ENCODE measurements at regions not wholly inside any gene's neighbourhood (a gene's known extent, or its start where the extent isn't known, plus 50 kb on each side); places are given as distances from the start of the nearest gene placed in this dataset.

DNA sequence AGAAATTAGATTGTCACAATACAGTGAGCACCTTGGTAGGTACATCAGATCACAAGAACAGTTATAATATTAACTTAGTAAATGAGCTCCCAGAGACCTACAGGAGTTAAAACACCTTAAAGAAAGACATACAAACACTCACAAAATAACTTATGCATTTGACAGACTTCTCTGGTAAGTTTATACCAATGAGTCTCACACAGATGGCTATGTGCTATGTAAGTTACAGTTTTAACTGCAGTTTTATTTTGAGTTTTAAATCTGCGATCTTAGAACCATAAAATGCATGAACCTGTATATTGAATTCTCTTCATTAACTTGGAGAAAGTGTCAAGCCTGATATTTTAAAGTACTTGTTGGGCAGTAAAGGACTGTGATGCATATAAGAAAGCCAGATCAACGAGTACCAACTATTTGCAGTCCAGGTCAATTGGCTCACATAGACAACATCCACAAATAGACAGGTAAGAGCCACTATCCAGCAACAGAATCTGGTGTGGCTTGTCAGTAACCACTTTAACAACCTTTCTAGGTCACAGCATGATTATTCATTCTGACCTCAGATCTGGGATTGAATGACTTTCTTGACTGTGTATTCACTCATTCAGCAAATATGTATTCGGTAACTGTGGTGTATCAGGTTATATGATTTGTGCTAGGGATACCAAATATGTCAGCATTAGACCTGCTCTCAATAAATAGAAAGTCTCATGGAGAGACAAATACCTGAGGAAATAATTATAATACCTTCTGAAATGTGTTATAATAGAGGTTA lies 856.6 kb upstream of the MGAT4C start:
- no peak for DNase-seq (ENCODE audit: low spot score)

GRCh38 chr12:87107766-87108165 lies 851.6 kb upstream of the MGAT4C start:
- no peak for DNase-seq (ENCODE audit: low spot score)

DNA sequence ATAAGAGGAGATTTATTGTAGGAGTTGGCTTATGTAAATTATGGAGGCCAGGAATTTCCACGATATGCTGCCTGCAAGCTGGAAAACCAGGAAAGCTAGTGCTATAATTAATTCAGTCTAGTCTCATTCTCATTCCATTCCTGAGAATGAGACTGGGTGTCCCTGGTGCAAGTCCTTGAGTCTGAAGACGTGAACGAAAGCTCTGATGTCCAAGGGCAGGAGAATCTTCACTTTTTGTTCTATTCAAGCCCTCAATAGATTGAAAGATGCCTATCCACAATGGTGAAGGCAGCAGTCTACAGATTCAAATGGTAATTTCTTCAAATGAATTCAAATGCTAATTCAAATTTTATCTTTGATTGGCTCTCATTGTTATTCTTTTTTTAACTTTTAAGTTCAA lies 851.1 kb upstream of the MGAT4C start:
- DNase-seq (ENCODE audit: low spot score): no peak

DNA sequence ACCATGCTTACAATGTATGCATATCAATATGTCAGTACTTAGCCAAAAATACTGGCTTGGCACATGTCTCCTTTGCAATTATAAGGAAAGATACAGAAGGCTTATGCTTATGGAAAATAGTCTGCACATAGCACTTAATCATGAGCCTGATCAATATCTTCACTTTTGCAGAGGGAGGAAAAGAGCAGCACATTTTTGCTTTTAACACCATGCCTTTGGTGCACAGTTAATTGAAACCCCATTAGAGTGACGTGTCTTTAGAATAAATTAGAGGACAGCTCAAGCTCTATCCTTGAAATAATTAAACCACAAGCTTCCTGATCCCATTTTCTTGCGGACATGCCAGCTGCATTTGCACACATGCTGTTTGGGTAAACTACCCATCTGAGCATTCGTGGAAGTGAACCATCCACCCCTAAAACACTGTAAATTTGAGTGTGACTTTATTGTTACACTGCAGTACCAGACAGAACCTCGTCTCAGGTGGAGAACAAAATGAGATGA lies 839.9 kb upstream of the MGAT4C start:
- DNase-seq (ENCODE audit: low spot score): no peak

DNA sequence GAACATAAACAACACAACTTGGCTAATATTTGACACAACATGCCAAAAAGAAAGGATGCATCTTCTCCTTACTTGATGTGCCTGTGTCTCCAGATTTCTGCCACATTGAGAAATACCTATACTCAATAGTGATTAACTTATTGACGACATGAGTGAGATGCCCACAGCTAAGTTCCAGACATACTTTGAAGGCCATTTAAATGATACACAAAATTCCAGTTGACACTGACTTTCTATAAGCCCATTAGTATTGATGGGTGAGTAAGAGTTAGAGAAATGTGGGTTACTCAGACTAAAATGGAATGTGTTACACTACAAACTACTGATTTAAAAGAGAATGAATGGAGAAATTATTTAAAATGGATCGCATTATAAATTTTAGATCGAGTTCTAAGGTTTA lies 838.2 kb upstream of the MGAT4C start:
- no peak for DNase-seq (ENCODE audit: low spot score)

- DNase-seq (ENCODE audit: low spot score): no peak
Measured at GRCh38 chr12:87092421-87092820, 836.2 kb upstream of the MGAT4C start.

DNA sequence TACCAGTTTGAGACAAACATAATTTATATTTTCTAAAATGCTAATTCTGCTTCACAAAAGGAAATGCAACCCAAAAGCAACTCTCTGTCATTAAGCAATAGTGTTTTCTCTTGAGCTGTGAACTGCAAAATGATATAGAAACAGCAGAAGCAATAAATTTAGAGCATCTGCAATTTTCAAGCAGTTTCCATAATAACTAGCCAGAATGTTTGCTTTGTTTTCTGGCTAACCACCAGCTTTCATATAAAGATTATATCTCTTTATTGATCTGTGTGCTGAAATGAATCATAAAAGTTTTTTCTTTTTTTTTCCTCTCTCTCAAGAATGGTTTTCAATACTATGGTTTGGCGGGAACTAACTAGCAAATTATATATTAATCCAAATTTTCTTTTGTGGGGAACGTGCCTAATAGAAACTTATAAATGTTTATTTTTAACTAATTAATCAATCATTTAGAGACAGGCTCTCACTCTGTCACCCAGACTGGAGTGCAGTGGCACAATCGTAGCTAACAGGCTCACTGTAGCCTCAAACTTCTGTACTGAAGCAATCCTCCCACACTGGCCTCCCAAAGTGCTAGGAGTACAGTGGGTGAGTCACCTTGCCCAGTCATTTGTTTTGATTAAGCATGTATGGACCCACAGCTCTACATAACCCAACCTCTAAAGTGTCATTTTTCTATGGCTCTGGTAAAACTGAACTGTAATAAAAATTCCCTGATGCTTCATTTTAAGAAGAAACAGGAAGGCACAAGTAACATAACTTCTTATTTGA lies 830.1 kb upstream of the MGAT4C start:
- no peak for DNase-seq (ENCODE audit: low spot score)

DNA sequence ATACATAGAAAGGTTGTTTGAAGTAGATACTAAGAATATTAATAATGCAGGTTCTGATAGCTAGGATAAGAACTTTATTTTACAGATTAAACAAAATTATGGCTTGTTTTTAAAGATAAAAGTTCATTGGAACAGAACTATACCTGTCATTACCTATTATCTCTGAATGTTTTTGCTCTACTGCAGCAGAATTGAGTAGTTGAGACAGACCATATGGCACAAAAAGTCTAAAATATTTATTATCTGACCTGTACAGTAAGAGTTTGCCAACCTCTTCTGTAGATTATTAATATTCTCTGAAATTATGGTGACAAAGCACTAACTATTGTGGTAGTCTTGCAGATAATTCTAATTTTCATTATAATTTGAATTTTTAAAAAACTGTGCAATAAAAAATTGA lies 829.1 kb upstream of the MGAT4C start:
- DNase-seq (ENCODE audit: low spot score): no peak

DNA sequence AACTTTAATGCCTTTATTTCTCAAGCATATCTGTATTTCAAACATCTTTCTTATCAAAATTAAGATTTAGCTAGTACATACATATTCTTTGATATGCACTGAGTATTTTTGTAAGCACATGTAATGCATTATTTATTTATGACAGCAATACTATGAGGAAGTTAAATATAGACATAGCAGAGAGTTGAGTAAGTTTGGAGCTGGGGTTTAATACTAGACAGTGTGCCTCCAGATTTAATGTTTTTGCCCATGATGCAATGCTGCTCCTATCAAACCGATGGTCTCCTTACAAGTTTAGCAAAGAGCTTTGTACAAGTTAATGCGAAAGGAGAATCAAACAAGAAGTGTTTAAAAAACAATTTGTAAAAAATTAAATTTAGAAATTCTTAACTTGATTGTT lies 826.6 kb upstream of the MGAT4C start:
- DNase-seq (ENCODE audit: low spot score): peak; percentile 43

DNA sequence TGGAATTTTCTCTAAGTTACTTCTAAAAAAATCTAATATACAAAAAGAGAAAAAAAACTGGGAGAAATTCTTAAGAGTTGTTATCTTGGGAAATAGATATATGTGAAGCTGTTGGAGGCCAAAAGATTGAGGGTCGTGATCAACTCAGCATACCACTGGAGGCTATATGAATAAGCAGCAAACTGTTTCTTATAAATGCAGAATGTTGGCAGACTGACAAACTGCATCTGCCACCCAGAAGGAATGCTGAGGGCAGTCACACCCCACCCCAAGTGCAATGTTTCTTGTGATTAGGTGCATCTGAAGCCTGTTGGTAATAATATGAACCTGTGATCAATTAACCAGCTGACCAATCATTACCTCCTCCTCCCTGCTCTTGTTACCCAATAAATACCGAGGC lies 818.6 kb upstream of the MGAT4C start:
- DNase-seq (ENCODE audit: low spot score): no peak

DNA sequence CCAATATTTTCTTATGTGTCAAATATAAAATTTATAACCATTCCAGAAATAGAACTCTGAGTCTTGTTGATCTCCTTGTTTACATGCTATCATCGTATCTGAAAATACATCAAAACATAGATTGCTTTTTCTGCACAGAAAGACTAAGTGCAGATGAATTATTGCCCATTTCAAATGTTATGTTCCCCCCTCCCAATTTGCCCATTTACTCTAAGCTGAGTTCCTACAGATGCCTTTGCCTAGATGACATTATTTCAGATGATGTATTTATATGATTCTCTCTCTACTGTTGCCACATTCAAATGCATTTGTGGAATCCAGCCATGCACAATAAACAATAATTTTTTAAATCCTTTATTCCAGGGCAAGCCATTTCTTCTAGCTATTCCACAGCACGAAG lies 810.1 kb upstream of the MGAT4C start:
- no peak for DNase-seq (ENCODE audit: low spot score)

DNA sequence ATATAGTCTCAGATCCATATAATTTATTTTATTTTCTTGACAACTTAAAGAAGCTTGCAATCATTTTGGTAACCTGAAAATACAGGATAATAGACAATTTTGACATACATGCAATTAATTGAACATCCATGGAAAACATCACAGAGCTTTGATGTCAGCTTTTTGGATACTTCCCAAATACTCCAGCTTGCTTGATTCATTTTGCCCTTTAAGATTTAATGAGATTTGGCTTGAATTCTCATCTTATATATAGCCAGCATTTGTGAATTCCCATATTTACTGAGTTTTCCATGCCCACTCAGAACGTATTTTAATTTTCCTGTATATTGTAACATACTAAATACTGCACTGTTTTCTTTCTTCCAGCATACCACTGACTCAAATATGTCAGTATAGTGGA lies 803.0 kb upstream of the MGAT4C start:
- DNase-seq (ENCODE audit: low spot score): no peak

GRCh38 chr12:87054226-87054625 lies 798.0 kb upstream of the MGAT4C start:
- peak; percentile 54 for DNase-seq (ENCODE audit: low spot score)

- DNase-seq (ENCODE audit: low spot score): no peak
Measured at GRCh38 chr12:87051621-87052020, 795.4 kb upstream of the MGAT4C start.

GRCh38 chr12:87047691-87048090 lies 791.5 kb upstream of the MGAT4C start:
- DNase-seq (ENCODE audit: low spot score): no peak

- peak; percentile 58 for DNase-seq (ENCODE audit: low spot score)
Measured at GRCh38 chr12:87039536-87039935, 783.3 kb upstream of the MGAT4C start.

GRCh38 chr12:87038098-87038497 lies 781.9 kb upstream of the MGAT4C start:
- DNase-seq (ENCODE audit: low spot score): no peak

- DNase-seq (ENCODE audit: low spot score): no peak
Measured at GRCh38 chr12:87025976-87026375, 769.8 kb upstream of the MGAT4C start.

DNA sequence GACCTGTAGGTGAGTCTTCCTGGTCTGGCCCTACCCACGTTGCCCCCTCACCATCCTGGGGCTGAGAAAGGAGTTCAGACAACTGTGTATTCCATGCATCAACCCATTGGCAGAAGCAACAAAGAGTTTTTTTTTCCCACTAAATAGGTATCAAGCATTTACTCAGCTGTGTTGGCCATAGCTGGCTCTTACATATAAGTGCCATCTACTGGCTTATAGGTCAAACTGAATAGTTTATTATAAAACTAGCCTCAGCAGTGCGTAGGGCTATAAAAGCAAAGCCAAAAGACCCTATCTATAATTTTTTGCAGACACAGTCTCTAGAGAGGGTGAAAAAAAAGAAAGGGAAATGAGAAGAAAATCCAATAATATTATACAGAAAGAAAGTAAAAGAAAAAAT lies 765.2 kb upstream of the MGAT4C start:
- DNase-seq (ENCODE audit: low spot score): no peak

DNA sequence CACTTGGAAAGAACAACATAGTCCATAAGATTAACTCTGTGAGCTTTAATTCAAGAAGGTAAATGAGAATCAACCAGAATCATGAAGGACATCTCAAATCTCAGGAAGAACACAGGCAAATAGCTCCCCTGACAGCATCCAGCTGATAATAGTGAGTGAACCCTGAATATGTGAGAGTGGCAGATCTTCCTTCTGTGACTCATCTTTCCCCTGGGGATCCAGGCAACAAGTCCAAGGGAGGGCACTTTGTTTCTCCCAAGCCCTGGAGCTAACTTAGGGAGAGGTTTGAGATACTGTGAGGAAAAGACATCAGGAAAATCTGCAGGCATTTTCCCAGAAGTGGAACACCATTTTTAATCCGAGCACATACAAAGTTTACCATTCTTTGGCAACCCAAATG lies 763.9 kb upstream of the MGAT4C start:
- DNase-seq (ENCODE audit: low spot score): no peak

- no peak for DNase-seq (ENCODE audit: low spot score)
Measured at GRCh38 chr12:87015352-87015751, 759.2 kb upstream of the MGAT4C start.

GRCh38 chr12:87008785-87009384 lies 752.7 kb upstream of the MGAT4C start:
- DNase-seq (ENCODE audit: low spot score): no peak

- DNase-seq (ENCODE audit: low spot score): no peak
Measured at GRCh38 chr12:87001102-87001501, 744.9 kb upstream of the MGAT4C start.
